ENCODE measurements at regions not wholly inside any gene's neighbourhood (a gene's known extent, or its start where the extent isn't known, plus 50 kb on each side); places are given as distances from the start of the nearest gene placed in this dataset.

- Histone ChIP-seq H3K79me2 (ENCODE audit: control insufficient read depth, insufficient read depth, low read length) (no peaks in the 10 kb centered on the region), H3K27ac (ENCODE audit: extremely low read depth, low read depth, low read length) (no peak overlapping the region), H3K4me2 (ENCODE audit: insufficient read depth, low read length) (no peak overlapping the region), H3K4me3 (no peak overlapping the region), H3K36me3 (ENCODE audit: control insufficient read depth, insufficient read depth, low read length) (no peaks in the 10 kb centered on the region), H3K9me1 (ENCODE audit: control insufficient read depth, insufficient read depth, low read length) (no peaks in the 10 kb centered on the region), H3K9ac (ENCODE audit: insufficient read depth in 1 of 2, low read depth in 2 of 2, low read length in 2 of 2) (no peak overlapping the region), H2AFZ (ENCODE audit: low read depth, low read length) (no peak overlapping the region), H3K9me3 (replicated peaks; ENCODE audit: control insufficient read depth, insufficient read depth, low read depth, low read length) (no peaks in the 10 kb centered on the region), H4K20me1 (replicated peaks; ENCODE audit: control insufficient read depth, insufficient read depth, low read length) (no peaks in the 10 kb centered on the region), H3K27me3 (ENCODE audit: control insufficient read depth in 2 of 2, insufficient read depth in 2 of 2, low read length in 2 of 2) (no peaks in the 10 kb centered on the region), H3K4me1 (replicated peaks in 1 of 2; ENCODE audit: control insufficient read depth in 2 of 2, insufficient read depth in 2 of 2, low read length in 2 of 2) (no peaks in the 10 kb centered on the region)
- DNase-seq (ENCODE audit: extremely low read depth in 1 of 4, low spot score in 3 of 4) (no peak), FAIRE-seq (no peak), ATAC-seq (no peak)
- ChIA-PET POLR2A (no interaction called here), CTCF (ENCODE audit: low intra/inter-chr PET ratio) (no interaction called here)
- intact Hi-C loops (cut with micrococcal nuclease): no loop called here
- in situ Hi-C loops (cut with MboI): no loop called here
- no TSS peak for BruUV-seq (replicated peaks)
- no peak for TF ChIP-seq NEUROD1 (IDR thresholded peaks at IDR 0.05; ENCODE audit: borderline replicate concordance, low read depth, low read length, partially characterized antibody)
- 3% methylated on average over 1 of the region's 1 CpG for WGBS (ENCODE audit: insufficient coverage, low coverage, missing lambda C conversion rate)
Measured at GRCh38 chr7:125088555-125088954, 158.9 kb upstream of the POT1 start.

GRCh38 chr7:125085084-125085483 is 155.5 kb upstream of the POT1 start:
- Histone ChIP-seq H3K4me3 (no peak overlapping the region), H3K79me2 (ENCODE audit: control insufficient read depth, insufficient read depth, low read length) (no peaks in the 10 kb centered on the region), H3K4me2 (ENCODE audit: insufficient read depth, low read length) (no peak overlapping the region), H3K36me3 (ENCODE audit: control insufficient read depth, insufficient read depth, low read length) (no peaks in the 10 kb centered on the region), H2AFZ (ENCODE audit: low read depth, low read length) (no peak overlapping the region), H3K9me1 (ENCODE audit: control insufficient read depth, insufficient read depth, low read length) (no peaks in the 10 kb centered on the region), H3K9ac (ENCODE audit: insufficient read depth in 1 of 2, low read depth in 2 of 2, low read length in 2 of 2) (no peak overlapping the region), H3K9me3 (replicated peaks; ENCODE audit: control insufficient read depth, insufficient read depth, low read depth, low read length) (no peaks in the 10 kb centered on the region), H4K20me1 (replicated peaks; ENCODE audit: control insufficient read depth, insufficient read depth, low read length) (no peaks in the 10 kb centered on the region), H3K27me3 (ENCODE audit: control insufficient read depth in 2 of 2, insufficient read depth in 2 of 2, low read length in 2 of 2) (no peaks in the 10 kb centered on the region), H3K27ac (ENCODE audit: extremely low read depth, low read depth, low read length) (no peak overlapping the region), H3K4me1 (replicated peaks in 1 of 2; ENCODE audit: control insufficient read depth in 2 of 2, insufficient read depth in 2 of 2, low read length in 2 of 2) (no peaks in the 10 kb centered on the region)
- TF ChIP-seq, protein P1, sequence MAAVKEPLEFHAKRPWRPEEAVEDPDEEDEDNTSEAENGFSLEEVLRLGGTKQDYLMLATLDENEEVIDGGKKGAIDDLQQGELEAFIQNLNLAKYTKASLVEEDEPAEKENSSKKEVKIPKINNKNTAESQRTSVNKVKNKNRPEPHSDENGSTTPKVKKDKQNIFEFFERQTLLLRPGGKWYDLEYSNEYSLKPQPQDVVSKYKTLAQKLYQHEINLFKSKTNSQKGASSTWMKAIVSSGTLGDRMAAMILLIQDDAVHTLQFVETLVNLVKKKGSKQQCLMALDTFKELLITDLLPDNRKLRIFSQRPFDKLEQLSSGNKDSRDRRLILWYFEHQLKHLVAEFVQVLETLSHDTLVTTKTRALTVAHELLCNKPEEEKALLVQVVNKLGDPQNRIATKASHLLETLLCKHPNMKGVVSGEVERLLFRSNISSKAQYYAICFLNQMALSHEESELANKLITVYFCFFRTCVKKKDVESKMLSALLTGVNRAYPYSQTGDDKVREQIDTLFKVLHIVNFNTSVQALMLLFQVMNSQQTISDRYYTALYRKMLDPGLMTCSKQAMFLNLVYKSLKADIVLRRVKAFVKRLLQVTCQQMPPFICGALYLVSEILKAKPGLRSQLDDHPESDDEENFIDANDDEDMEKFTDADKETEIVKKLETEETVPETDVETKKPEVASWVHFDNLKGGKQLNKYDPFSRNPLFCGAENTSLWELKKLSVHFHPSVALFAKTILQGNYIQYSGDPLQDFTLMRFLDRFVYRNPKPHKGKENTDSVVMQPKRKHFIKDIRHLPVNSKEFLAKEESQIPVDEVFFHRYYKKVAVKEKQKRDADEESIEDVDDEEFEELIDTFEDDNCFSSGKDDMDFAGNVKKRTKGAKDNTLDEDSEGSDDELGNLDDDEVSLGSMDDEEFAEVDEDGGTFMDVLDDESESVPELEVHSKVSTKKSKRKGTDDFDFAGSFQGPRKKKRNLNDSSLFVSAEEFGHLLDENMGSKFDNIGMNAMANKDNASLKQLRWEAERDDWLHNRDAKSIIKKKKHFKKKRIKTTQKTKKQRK (IDR thresholded peaks at IDR 0.05; ENCODE audit: borderline replicate concordance, low read depth, low read length): no peak
- TF ChIP-seq MED1 (CRISPR knock-in tag; IDR thresholded peaks at IDR 0.05; ENCODE audit: borderline replicate concordance) (no peak), POLR3A (IDR thresholded peaks at IDR 0.05; ENCODE audit: borderline replicate concordance, extremely low read depth, insufficient read depth, insufficient read length) (no peak), ZNF668 (CRISPR knock-in tag; IDR thresholded peaks at IDR 0.05) (no peak), ZBTB2 (IDR thresholded peaks at IDR 0.05) (no peak), MECOM (CRISPR knock-in tag; IDR thresholded peaks at IDR 0.05) (no peak)
- DNase-seq (ENCODE audit: extremely low read depth in 1 of 4, low spot score in 3 of 4): no peak
- FAIRE-seq: no peak
- no TSS peak for BruUV-seq (replicated peaks)
- ATAC-seq: no peak
- in situ Hi-C loops (cut with MboI): no loop called here
- intact Hi-C loops (cut with micrococcal nuclease): no loop called here
- ChIA-PET POLR2A (no interaction called here), CTCF (ENCODE audit: low intra/inter-chr PET ratio) (no interaction called here)
